ENCODE measurements at regions not wholly inside any gene's neighbourhood (a gene's known extent, or its start where the extent isn't known, plus 50 kb on each side); places are given as distances from the start of the nearest gene placed in this dataset.
A peak's percentile ranks its signal among the peaks of the same experiment; 100 is the strongest.

DNA sequence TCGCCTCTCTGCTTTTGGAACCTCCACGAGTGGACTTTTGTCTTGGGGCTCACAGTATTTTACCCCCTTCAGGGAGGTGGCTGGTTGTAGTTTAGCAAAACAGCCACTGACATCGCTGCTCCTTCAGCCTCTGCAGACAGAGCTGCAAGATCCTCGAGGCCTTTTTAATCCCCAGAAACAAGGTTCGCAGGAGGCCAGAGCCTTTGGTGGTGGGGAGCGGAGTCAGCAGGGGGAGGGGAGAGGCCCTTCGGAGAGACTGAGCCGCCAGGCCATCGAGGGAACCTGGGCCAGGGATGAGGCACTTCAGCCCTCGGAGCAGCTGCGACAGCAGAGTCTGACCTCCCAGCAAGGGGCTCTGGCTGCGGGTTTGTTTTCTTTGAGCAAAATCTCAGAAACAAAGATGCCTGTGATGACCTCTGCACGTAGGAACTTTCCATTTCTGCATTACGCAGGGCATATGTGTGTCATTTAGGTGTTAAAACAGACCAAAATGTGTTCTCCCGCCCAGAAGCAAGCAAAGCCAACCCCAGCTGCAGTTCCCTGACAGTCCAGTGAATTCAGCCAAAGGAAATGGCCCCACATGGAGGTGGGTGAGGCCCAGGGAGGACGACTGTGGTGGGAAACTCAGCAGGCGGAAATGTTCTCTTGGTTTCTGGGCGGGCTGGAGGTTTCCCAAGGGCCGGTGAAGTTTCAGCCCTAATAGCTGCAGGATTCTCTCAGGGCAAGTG lies 171.2 kb upstream of the SULF2 start:
- no peaks in the 10 kb centered on the region for H4K20me1 ChIP-seq
- TF ChIP-seq Cebpa-rat (IDR thresholded peaks at IDR 0.05): no peak
- peak overlapping the region in 4 of 11 experiments; percentile 0 to 51 (median 42); a peak in 4 of 22 replicates for H3K9ac ChIP-seq
- H3K27me3 ChIP-seq: 0 out of 22 replicates have a peak, but pooled peaks cover 0 to 3% (median 0%) of the 10 kb centered on the region in 11 experiments
- H3K27ac ChIP-seq: peak overlapping the region in 5 of 11 experiments; percentile 29 to 78 (median 74); a peak in 11 of 22 replicates
- peaks cover 47 to 72% (median 66%) of the 10 kb centered on the region in 10 experiments for H3K4me1 ChIP-seq
- H3K4me2 ChIP-seq: peak overlapping the region; percentile 62 to 97 (median 91)
- no peaks in the 10 kb centered on the region for H3K36me3 ChIP-seq
- H3K4me3 ChIP-seq: peak overlapping the region in 1 of 10 experiments; percentile 11; a peak in 2 of 20 replicates
- H3K9me3 ChIP-seq (replicated peaks in 1 of 11): 0 out of 22 replicates have a peak, but pooled peaks cover 0 to 1% (median 0%) of the 10 kb centered on the region in 11 experiments

DNA sequence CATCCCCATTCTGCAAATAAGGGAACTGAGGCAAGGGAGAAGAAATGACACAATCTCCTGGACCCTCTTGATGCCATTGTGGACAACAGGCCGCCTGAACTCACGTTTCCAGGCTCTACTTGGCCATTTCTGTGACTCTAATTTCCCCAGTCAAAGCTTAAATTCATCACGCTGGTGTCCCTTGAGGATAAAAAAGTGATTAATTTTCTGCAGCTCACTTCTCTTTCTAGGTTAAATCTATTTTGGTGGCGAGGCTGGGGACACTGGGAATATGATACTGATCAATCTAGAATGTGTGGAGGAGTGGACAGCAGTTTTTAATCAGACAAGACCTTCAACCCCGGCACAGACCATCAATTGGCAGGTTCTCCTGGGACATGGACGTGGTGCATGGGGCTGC lies 168.2 kb upstream of the SULF2 start:
- Histone ChIP-seq H3K9ac (no peak overlapping the region), H3K4me2 (peak overlapping the region in 9 of 11 experiments; percentile 28 to 70 (median 56); a peak in 14 of 22 replicates), H3K4me1 (peaks cover 66 to 86% (median 79%) of the 10 kb centered on the region in 10 experiments), H3K9me3 (replicated peaks in 1 of 11) (peaks cover 0 to 10% (median 0%) of the 10 kb centered on the region in 11 experiments; a peak in 3 of 22 replicates), H4K20me1 (no peaks in the 10 kb centered on the region), H3K36me3 (no peaks in the 10 kb centered on the region), H3K27ac (no peak overlapping the region), H3K4me3 (no peak overlapping the region), H3K27me3 (0 out of 22 replicates have a peak, but pooled peaks cover 0 to 3% (median 0%) of the 10 kb centered on the region in 11 experiments)
- TF ChIP-seq Cebpa-rat (IDR thresholded peaks at IDR 0.05): no peak

DNA sequence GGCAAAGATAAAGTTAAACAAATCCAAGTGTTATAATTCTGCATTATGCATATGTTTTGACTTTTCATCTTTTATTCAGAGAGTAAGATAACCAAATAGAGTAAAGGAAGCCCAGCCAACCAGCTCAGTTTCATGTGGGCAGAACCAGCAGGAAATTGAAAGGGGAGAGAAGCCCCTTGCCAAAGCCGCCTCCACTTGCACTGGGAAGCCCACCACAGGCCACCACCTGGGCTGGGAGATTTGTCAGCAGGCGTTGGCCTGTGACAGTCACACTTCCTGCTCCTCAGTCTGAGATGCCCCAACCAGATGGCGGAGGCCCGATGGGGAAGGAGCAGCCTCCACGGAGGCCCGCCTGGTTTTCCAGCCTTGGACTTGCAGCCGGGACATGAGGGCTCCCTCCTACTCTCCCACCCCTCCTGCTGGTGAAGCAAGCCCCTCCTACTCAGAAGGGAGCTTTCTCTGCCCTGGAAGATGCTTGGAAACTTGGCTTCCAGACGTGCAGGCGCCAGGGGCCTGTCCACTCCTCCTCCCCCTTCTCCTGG lies 166.8 kb upstream of the SULF2 start:
- Histone ChIP-seq H3K4me2 (peak overlapping the region in 10 of 11 experiments; percentile 5 to 70 (median 56); a peak in 20 of 22 replicates), H3K4me1 (peaks cover 56 to 74% (median 68%) of the 10 kb centered on the region in 10 experiments), H4K20me1 (no peaks in the 10 kb centered on the region), H3K27ac (peak overlapping the region in 6 of 11 experiments; percentile 4 to 50 (median 22); a peak in 6 of 22 replicates), H3K36me3 (no peaks in the 10 kb centered on the region), H3K27me3 (no peaks in the 10 kb centered on the region), H3K9ac (no peak overlapping the region), H3K4me3 (no peak overlapping the region), H3K9me3 (replicated peaks in 1 of 11) (peaks cover 0 to 10% (median 0%) of the 10 kb centered on the region in 11 experiments; a peak in 3 of 22 replicates)
- TF ChIP-seq Cebpa-rat (IDR thresholded peaks at IDR 0.05): no peak

DNA sequence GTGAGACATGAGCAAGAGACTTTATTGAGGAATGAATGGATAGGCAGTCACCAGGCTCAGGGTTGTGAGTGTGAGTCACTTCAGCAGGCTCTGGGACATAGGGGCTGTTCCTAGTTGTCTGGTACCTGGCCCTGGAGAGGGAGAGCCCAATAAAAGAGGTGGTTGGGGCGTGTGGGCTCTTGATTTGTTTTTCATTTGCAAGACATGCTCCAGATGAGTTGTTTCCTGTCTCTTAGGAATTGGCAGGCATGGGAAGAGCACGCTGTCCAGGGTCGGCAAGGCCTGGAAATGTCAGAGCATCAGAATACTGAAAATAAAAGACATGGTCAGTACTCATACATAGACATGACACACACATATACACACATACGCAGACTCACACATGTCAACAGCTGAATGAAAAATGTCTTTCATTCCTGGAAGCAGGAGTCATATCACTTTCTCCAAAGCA lies 166.3 kb upstream of the SULF2 start:
- Histone ChIP-seq H3K4me3 (no peak overlapping the region), H3K36me3 (no peaks in the 10 kb centered on the region), H3K4me1 (peaks cover 50 to 69% (median 64%) of the 10 kb centered on the region in 10 experiments), H3K27ac (peak overlapping the region in 2 of 11 experiments; percentile 9 to 10; a peak in 2 of 22 replicates), H3K4me2 (peak overlapping the region; percentile 7 to 70 (median 56); a peak in 17 of 22 replicates), H3K27me3 (no peaks in the 10 kb centered on the region), H4K20me1 (no peaks in the 10 kb centered on the region), H3K9ac (no peak overlapping the region), H3K9me3 (replicated peaks in 1 of 11) (peaks cover 0 to 10% (median 0%) of the 10 kb centered on the region in 11 experiments; a peak in 3 of 22 replicates)
- no peak for TF ChIP-seq Cebpa-rat (IDR thresholded peaks at IDR 0.05)

DNA sequence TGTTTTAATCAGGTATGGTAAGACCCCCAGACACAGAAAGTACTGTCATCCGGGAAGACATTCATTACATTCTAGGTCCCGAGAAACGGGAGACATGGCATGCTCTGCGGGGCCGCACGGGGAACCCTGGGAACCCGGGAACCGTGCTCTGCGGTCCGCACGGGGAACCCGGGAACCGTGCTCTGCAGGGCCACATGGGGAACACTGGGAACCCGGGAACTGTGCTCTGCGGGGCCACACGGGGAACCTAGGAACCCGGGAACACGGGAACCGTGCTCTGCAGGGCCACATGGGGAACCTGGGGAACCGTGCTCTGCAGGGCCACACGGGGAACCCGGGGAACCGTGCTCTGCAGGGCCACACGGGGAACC lies 165.6 kb upstream of the SULF2 start:
- no peak overlapping the region for H3K4me3 ChIP-seq
- H3K4me2 ChIP-seq: peak overlapping the region in 8 of 11 experiments; percentile 4 to 70 (median 50); a peak in 12 of 22 replicates
- no peak overlapping the region for H3K9ac ChIP-seq
- H3K9me3 ChIP-seq (replicated peaks in 1 of 11): peaks cover 0 to 10% (median 0%) of the 10 kb centered on the region in 11 experiments; a peak in 3 of 22 replicates
- peaks cover 44 to 67% (median 60%) of the 10 kb centered on the region in 10 experiments for H3K4me1 ChIP-seq
- H3K27ac ChIP-seq: peak overlapping the region in 3 of 11 experiments; percentile 10 to 68 (median 56); a peak in 4 of 22 replicates
- no peaks in the 10 kb centered on the region for H4K20me1 ChIP-seq
- no peaks in the 10 kb centered on the region for H3K36me3 ChIP-seq
- no peak for TF ChIP-seq Cebpa-rat (IDR thresholded peaks at IDR 0.05)
- no peaks in the 10 kb centered on the region for H3K27me3 ChIP-seq

DNA sequence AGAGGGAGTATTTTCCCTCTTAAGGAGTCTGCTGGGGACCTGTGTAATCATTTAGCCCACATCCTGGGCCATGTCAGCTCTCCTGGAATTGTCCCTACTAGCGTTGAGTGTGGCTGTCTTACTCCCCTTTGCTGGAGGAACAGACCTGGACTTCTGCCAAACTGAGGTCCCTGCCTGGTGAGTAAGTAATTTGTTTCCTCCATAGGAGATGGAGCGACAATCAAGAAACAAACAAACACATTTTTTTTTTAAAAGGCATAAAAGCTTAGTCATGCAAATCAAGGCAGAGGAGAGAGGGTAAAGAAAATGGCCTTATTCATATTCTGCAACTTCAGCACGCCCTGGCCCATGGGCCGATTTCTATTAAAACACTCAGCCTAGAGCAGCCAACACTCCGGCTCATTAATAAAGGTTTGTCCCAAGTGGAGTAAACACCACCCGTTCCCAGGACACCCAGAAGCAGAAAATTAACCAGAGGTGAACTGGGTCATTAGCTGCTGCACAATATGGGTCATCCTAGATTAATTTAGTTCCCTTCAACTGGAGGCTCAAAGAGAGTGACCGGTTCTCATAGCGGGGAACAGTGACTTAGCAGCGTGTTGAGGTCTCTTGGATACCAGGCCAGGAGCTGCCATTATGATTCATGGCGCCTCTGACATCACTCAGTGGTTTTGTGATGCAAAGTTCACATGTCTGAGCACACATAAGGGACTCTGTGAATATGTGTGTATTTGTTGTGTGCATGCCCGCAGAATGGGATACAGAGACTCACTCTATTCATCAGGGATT lies 165.0 kb upstream of the SULF2 start:
- Histone ChIP-seq H4K20me1 (no peaks in the 10 kb centered on the region), H3K9me3 (replicated peaks in 1 of 11) (peaks cover 0 to 10% (median 0%) of the 10 kb centered on the region in 11 experiments; a peak in 3 of 22 replicates), H3K9ac (no peak overlapping the region), H3K4me2 (peak overlapping the region in 10 of 11 experiments; percentile 4 to 60 (median 41); a peak in 19 of 22 replicates), H3K27me3 (no peaks in the 10 kb centered on the region), H3K4me1 (peaks cover 42 to 63% (median 56%) of the 10 kb centered on the region in 10 experiments), H3K4me3 (no peak overlapping the region), H3K36me3 (no peaks in the 10 kb centered on the region), H3K27ac (peak overlapping the region in 8 of 11 experiments; percentile 6 to 68 (median 26); a peak in 9 of 22 replicates)
- no peak for TF ChIP-seq Cebpa-rat (IDR thresholded peaks at IDR 0.05)

DNA sequence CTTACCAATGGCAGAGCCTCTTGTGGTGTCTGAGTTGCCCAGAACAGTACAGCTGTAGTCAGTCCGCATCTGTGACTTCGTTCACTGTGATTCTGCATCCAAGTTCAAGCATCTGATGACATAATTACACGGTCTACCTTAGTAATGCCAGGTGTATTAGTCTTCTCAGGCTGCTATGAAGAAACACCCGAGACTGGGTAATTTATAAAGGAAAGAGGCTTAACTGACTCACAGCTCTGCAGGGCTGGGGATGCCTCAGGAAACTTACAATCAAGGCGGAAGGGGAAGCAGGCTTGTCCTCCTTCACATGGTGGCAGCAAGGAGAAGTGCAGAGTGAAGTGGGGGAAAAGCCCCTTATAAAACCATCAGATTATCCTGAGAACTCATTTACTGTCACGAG lies 163.9 kb upstream of the SULF2 start:
- H3K4me1 ChIP-seq: peaks cover 42 to 63% (median 55%) of the 10 kb centered on the region in 10 experiments
- H3K27ac ChIP-seq: peak overlapping the region in 4 of 11 experiments; percentile 26 to 68 (median 42); a peak in 5 of 22 replicates
- H3K36me3 ChIP-seq: no peaks in the 10 kb centered on the region
- peaks cover 0 to 10% (median 0%) of the 10 kb centered on the region in 11 experiments; a peak in 3 of 22 replicates for H3K9me3 ChIP-seq (replicated peaks in 1 of 11)
- H3K9ac ChIP-seq: 0 out of 22 replicates have a peak overlapping the region, but pooled peaks of 1 of the 11 experiments have one; percentile 3
- no peaks in the 10 kb centered on the region for H4K20me1 ChIP-seq
- no peak for TF ChIP-seq Cebpa-rat (IDR thresholded peaks at IDR 0.05)
- no peak overlapping the region for H3K4me3 ChIP-seq
- H3K27me3 ChIP-seq: no peaks in the 10 kb centered on the region
- H3K4me2 ChIP-seq: peak overlapping the region in 9 of 11 experiments; percentile 9 to 60 (median 43); a peak in 13 of 22 replicates

DNA sequence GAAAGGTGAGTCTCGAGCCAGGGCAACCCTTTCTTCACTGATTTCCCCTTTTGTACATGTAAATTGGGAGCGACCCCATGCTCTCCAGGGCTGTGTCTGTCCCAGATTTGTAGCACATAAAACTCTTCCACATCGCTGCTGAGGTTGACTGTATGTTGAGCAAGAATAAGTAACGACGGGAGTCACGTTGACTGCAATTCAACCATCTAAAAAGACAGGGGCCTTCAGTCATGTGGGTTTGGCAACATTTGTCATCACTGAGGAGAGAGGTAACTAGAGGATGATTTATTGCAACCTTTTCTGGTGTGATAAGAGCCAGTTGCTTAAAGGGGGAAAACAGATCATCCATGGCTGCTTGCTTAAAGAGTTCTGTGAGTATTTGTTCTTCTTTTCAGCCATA lies 159.4 kb upstream of the SULF2 start:
- Histone ChIP-seq H3K4me2 (no peak overlapping the region), H3K27me3 (no peaks in the 10 kb centered on the region), H3K4me3 (no peak overlapping the region), H3K36me3 (no peaks in the 10 kb centered on the region), H3K27ac (no peak overlapping the region), H4K20me1 (no peaks in the 10 kb centered on the region), H3K4me1 (peaks cover 7 to 37% (median 22%) of the 10 kb centered on the region in 10 experiments), H3K9me3 (replicated peaks in 1 of 11) (no peaks in the 10 kb centered on the region), H3K9ac (no peak overlapping the region)
- no peak for TF ChIP-seq Cebpa-rat (IDR thresholded peaks at IDR 0.05)

Data from BLaER1 treated with 17β-estradiol and CSF1 and Interleukin-3, amounts not matched to agents 10 nM and 100 nM (cell line).